BJ (cell line): ENCODE measurements at regions not wholly inside any gene's neighbourhood (a gene's known extent, or its start where the extent isn't known, plus 50 kb on each side); places are given as distances from the start of the nearest gene placed in this dataset.

Experiments used
- CTCF ChIA-PET: fragments of 350-600 bp; formaldehyde crosslinking; extraction: SDS; loops from one replicate; lab custom pipeline; 2021; ENCODE audit warnings: antibody characterized with exemption, inconsistent platforms; lab: Yijun Ruan, JAX
- POLR2A ChIA-PET: fragments of 300-600 bp; sonication (Branson Sonifier 250); formaldehyde crosslinking; extraction: SDS; loops from one replicate; lab custom pipeline; 2021; ENCODE audit warnings: antibody characterized with exemption; lab: Charles Lee
- DNase-seq: peaks from one replicate; pipeline ENCODE4 v3.0.0-alpha.2; 2011; ENCODE audit warnings: low read depth
- H3K27me3 ChIP-seq: 2 replicates; pipeline ENCODE4 v1.6.0; 2011; ENCODE audit warnings: low read length; ENCODE audit not compliant: control insufficient read depth, insufficient read depth
- H3K36me3 ChIP-seq: 2 replicates; pipeline ENCODE4 v1.5.1; 2011; ENCODE audit warnings: low read length; ENCODE audit not compliant: control insufficient read depth, insufficient read depth
- H3K4me3 ChIP-seq: 2 replicates; pipeline ENCODE4 v1.5.1; 2011; ENCODE audit warnings: low read depth, mild to moderate bottlenecking, control low read depth, low read length
- CTCF ChIP-seq: IDR thresholded peaks from 2 replicates; pipeline ENCODE4 v1.5.1; 2011; ENCODE audit warnings: low read depth, mild to moderate bottlenecking, control low read depth, inconsistent platforms, low read length, moderate library complexity; ENCODE audit not compliant: insufficient read depth

GRCh38 chr14:26032348-26032747, 565.5 kb downstream of the NOVA1 start:
- CTCF ChIA-PET, result interaction anchor here (0.6 kb wide), 1 partner anchor 1258 kb away, joined by 3 read pairs; no protein-coding TSS in a partner anchor
- no peaks in the 10 kb centered on the region for H3K27me3 ChIP-seq
- POLR2A ChIA-PET, result no interaction called here
- no peak for TF ChIP-seq CTCF
- DNase-seq, result no peak
- H3K36me3 ChIP-seq, result no peaks in the 10 kb centered on the region
- H3K4me3 ChIP-seq, result no peak overlapping the region

- Histone ChIP-seq H3K27me3 (no peaks in the 10 kb centered on the region), H3K36me3 (no peaks in the 10 kb centered on the region), H3K4me3 (no peak overlapping the region)
- ChIA-PET CTCF (no interaction called here), POLR2A (no interaction called here)
- no peak for TF ChIP-seq CTCF
- DNase-seq, result no peak
These were observed 571.4 kb downstream of the NOVA1 start for GRCh38 chr14:26026384-26026783.

GRCh38 chr14:26023967-26024366, 573.9 kb downstream of the NOVA1 start:
- no peaks in the 10 kb centered on the region for H3K27me3 ChIP-seq
- ChIA-PET POLR2A (no interaction called here), CTCF (no interaction called here)
- H3K4me3 ChIP-seq, result no peak overlapping the region
- no peak for DNase-seq
- no peak for TF ChIP-seq CTCF
- H3K36me3 ChIP-seq, result no peaks in the 10 kb centered on the region

- Histone ChIP-seq H3K27me3 (no peaks in the 10 kb centered on the region), H3K4me3 (no peak overlapping the region), H3K36me3 (no peaks in the 10 kb centered on the region)
- DNase-seq, result no peak
- ChIA-PET POLR2A (no interaction called here), CTCF (no interaction called here)
- TF ChIP-seq CTCF, result no peak
These were observed 576.1 kb downstream of the NOVA1 start for GRCh38 chr14:26021759-26022158.

- DNase-seq, result no peak
- no peak for TF ChIP-seq CTCF
- H3K27me3 ChIP-seq, result no peaks in the 10 kb centered on the region
- no peaks in the 10 kb centered on the region for H3K36me3 ChIP-seq
- H3K4me3 ChIP-seq, result no peak overlapping the region
- ChIA-PET POLR2A (no interaction called here), CTCF (no interaction called here)
These were observed 580.6 kb downstream of the NOVA1 start for GRCh38 chr14:26017270-26017669.
